ENCODE measurements at regions not wholly inside any gene's neighbourhood (a gene's known extent, or its start where the extent isn't known, plus 50 kb on each side); places are given as distances from the start of the nearest gene placed in this dataset.

DNA sequence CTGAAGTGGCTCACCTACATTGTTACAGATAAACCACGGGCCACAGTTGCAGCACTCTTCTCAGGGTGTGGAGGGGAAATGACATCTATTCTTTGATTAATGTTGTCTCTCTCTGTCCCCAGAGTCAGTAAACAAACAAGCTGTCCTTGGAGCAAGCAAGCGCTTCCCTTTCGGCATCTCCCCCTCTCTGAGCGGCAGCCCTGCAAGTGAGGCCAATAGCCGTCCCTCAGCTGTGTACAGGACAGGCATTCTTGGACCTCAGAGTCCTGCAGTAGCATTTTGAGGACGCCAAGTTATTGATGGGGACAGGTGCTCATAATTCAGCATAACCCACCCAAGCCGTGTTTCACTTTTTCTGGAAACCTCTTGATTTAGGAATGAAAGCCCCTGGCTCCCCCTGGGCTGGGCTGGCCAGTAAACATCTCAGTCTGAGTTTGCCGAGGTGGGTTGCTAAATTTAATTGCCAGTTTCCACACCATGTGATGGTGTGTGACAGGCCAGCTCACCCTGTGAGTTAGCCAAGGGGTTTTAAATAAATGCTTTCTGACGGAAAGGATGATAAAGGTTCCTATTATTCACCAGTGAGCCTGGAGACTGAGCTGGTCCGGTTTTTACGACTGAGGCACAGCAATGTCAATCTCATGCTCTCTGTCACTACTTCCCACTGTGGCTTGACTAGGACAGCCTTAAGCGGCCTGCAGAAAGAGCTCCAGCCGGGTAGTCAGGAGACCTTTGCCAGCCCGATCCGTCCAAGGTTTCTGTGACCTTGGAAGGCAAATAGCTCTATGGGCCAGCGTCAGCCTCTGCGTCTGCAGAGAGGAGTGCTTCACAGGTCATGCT lies 214.8 kb upstream of the RREB1 start:
- no peak for DNase-seq

GRCh38 chr6:6893701-6894100 lies 214.1 kb upstream of the RREB1 start:
- DNase-seq, result no peak

- DNase-seq, result no peak
Measured at GRCh38 chr6:6895929-6896328, 211.8 kb upstream of the RREB1 start.

- no peak for DNase-seq
Measured at GRCh38 chr6:6897140-6897539, 210.6 kb upstream of the RREB1 start.

GRCh38 chr6:6900569-6901204 lies 207.1 kb upstream of the RREB1 start:
- no peak for DNase-seq

DNA sequence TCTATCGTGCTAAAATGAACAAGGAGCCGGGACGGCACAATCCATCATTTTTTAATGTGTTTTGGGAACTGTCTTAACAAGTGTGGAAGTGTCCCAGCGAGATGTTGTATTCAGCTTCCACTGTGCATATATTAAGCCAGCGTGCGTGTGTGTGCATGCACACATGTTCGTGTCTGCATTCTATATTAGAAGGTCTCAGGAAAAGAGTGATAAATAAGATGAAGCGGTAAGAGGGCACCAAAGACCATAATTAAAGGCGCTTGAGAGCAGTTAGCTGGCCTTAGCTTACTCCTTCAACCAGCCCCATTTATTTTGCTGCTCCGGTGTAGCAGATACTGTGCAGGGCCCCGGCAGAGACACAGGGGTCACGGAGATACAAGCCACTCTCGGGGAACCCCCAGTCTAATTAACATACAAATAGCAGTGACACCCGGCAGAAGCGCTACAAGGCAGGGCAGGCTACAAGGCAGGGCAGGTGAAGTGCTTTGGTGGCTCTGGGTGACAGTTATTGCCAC lies 206.5 kb upstream of the RREB1 start:
- DNase-seq, result no peak

- no peak for DNase-seq
Measured at GRCh38 chr6:6901945-6902344, 205.8 kb upstream of the RREB1 start.

DNA sequence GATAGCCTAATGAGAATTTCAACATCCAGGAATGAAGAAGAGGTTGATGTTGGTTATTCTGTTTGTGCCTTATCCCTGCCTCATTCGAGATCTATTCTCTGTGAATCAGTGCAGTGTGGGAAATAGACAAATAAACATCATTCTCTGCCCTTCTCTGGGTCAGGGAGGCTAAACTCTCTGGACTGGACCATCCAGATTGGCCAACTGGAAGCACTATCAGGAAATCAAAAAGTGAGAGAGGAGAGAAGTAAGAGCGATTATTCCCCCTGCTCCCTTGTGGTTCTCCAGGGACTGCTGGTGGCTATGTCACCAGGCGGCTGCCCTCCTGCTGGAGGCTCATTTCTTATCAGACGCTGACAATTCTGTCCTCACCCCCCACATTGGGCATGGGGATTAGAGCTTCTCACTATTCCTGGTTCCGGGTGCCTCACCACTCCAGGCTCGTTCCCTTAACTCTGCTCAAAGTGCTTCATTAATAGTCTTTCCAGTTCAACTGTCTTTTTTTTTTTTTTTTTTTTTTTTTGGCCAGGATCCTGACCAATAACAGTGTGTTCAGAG lies 201.7 kb upstream of the RREB1 start:
- DNase-seq, result no peak

DNA sequence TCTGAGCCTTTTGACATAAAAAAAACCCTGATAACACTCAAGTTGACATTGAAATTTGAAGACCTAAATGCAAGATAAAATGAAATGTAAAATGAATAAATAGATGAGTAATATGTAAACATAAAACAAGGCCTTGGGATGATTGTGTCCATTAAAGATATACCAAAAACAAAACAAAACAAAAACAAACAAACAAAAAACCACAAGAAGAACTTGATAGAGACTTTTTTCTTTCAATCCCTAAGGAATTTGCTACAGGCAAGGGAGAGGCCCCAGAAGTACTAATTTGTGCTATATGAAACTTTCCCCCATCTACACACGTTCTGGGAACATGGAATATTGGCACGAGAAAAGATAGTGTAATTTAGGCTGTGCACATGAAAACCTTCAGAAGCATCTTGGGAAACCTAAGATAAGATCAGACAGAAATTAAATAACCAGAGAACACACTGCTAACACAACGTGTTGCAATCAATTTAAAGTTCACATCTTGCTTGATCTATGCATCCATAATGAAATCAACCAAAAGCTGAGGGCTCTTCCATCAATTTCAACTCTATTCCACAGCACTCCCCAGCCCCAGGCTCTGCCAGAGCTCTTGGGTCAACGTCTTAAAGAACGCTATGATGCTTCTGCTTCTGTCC lies 201.1 kb upstream of the RREB1 start:
- DNase-seq, result no peak

DNA sequence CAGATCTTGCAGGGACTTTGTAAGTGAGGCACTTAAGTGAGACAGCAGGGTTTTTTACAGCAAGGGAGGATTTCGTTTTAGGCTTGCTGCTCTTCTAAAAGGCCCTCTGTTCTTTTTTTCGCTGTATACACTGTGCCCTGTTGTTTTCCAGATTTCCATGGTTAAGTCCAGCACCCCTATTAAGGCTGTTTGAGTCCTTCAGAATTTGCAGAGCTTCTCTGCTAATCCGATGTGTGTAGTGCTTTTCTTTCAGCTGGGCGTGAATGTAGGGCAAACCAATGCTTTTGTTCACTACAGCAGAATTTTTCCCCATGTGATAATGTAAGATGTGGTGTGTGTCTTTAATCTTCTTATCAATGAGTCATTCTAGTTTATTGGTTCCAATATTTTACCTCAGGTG lies 200.5 kb upstream of the RREB1 start:
- no peak for DNase-seq

DNA sequence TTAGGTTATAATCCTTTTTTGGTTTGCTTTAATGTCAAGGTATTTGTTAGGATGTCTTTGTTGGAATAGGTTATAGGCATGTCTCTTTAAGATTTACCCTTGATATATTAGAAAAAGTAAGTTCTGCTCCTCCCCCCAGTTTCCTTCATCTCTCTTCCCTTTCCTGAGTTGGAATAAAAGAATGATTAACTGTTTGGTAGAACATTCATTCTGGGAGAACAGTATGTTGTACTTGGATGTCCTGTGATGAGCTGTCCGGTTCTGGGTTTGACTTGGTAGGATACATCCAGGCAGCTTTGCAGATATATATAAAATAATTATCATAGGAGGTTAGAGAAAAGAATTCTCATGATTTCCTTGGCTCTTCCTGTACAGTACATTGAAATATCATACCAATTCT lies 199.6 kb upstream of the RREB1 start:
- DNase-seq, result no peak

DNA sequence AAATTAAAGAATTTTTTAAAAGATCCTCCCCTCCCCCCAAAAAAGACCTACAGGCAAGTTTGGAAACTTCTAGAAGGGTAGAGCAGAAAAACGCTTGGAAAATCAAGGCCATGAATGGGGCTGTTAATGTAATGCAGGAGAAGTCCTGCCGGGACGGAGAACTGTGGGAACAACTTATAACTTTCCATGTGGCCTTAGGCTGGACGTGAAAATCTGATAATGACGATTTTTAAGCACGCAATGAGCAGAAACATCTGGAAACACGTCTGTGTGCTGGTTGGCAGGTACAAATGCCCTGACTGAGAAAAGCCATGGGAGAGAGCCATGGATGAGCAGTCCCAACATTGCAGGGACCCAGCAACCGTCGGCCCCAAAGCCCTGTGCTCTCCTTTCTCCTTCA lies 198.7 kb upstream of the RREB1 start:
- DNase-seq, result no peak

- no peak for DNase-seq
Measured at GRCh38 chr6:6910734-6911295, 196.9 kb upstream of the RREB1 start.

GRCh38 chr6:6911391-6911790 lies 196.4 kb upstream of the RREB1 start:
- no peak for DNase-seq

GRCh38 chr6:6912817-6913744 lies 194.7 kb upstream of the RREB1 start:
- no peak for DNase-seq

DNA sequence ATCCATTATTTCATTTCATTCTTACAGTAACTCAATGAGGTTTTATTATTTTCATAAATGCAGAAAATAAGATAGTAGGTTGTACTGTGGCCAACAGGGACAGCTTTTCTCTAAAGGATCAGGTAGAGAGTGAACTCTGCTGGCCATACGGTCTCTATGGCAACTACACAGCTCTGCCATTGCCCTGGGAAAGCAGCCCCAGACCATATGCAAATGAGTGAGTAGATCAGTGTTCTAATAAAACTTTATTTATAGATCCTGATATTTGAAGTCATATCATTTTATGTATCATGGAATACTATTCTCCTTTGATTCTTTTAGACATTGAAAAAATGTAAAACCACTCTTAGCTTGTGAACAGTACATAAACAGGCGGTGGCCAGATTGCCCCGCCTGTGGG lies 192.5 kb upstream of the RREB1 start:
- no peak for DNase-seq

DNA sequence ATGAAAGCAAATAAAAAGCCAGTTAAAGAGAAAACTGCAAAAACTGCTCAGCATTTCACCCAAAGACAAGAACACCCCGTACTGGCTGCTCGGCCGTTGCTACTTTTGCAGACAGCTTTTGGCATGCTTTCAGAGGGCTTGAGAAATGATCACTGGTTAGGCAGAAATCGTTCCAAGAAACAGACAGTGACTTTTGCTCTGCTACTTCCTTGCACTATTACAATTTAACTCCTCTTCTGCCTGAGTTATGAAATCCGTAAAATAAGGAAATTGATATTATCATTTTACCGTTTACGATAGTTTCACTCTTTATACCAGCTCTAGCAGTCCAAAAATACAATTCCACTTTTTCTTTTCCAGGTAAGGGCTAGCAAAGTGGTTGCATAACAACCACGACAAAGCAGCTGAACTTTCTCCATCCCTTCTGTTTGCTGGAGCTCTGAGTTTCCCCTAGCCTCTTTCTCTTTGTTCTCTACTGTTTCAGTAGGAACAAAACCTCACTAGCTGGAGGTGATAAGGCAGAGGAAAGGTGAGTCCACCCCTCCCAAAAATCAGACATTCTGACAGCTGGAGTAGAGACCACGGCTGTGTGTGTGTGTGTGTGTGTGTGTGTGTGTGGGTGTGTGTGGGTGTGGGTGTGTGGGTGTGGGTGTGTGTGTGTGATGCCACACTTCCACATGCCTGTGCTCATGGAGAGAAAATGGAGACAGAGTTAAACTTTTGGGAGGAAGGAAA lies 191.8 kb upstream of the RREB1 start:
- DNase-seq, result peak; percentile 83

DNA sequence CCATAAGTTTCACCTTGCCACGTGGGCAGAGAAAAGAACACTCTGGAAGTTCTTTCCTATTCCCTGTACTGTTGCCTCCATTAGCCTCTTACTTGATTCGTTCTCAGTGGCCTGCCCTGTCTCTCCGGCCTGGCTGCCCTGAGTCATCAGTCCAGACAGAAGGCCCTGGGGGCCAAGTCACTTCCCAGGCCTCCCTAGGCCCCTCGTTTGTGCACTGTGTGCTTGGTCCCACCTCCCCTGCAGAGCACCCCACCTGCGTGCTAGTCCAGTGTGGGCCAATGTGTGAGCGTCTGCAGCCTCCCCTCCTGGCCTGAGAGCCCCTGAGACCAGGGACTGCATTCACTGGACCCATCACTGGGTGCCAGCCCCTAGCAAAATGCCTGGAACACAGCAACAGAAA lies 191.2 kb upstream of the RREB1 start:
- no peak for DNase-seq

DNA sequence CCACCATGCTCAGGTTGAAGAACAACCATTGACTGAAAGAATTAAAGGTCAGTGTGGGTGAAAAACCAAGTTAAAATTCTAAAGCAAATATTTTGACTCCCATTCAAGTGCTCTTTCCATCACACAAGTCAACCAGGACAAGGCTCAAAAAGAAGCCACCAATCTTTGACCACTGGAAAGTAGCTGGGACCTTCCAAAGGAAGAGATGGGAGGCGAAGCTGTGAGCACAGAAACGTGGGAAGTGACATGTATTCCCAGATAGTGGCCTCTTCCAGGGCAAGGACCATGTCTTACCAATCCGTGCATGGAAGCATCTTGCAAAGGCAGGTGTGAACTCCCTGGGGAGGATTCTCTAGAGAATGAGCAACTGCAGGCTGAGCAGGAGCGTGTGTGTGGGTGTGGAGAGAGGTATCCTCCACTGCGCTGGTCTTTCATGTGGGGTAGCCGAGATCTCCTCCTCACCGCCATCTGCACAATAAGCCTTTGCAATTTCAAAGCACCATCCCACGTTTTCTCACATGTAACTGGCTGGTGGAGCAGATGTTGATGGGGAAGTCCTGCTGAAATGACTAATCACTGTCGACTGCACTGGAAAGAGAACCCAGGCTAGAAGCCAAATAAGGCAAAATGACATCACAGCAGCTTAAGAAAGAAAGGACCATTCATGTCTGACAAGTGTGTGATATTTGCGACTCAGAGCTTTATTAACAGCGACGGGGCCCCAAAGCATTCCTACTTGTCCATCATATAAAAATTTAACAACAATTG lies 189.4 kb upstream of the RREB1 start:
- no peak for DNase-seq

DNA sequence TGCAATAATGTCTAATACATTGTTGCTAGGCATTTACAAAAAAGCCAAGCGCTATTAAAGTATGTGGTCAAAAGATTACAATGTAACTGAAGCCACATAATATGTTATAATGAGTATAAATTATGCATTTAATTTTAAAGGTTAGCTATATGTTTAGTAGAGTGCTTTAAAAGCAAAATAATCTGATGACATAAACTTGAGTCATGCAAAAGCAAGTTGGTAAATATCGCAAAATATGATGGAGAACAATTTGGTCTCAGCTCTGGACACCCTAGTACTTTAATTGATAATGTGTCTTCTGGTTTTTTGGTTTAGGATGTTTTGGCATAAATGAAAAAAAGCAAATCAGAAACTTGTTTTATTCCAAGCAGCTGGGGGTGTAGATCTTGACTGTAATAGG lies 188.6 kb upstream of the RREB1 start:
- no peak for DNase-seq
